ENCODE measurements at regions not wholly inside any gene's neighbourhood (a gene's known extent, or its start where the extent isn't known, plus 50 kb on each side); places are given as distances from the start of the nearest gene placed in this dataset.

GRCh38 chr7:109259151-109259550, 689.5 kb downstream of the DNAJB9 start:
- H3K36me3 ChIP-seq (ENCODE audit: control insufficient read depth, insufficient read depth, low read length): no peaks in the 10 kb centered on the region
- H3K27ac ChIP-seq (ENCODE audit: low read length): no peak overlapping the region
- no peaks in the 10 kb centered on the region for H3K27me3 ChIP-seq (ENCODE audit: control insufficient read depth, insufficient read depth, low read length)
- no peak overlapping the region for H3K4me3 ChIP-seq (ENCODE audit: low read length)
- no peak for DNase-seq
- H3K9me3 ChIP-seq (ENCODE audit: control insufficient read depth, low read depth, low read length): no peaks in the 10 kb centered on the region
- H3K4me1 ChIP-seq (ENCODE audit: control insufficient read depth, insufficient read depth, low read length): no peaks in the 10 kb centered on the region
- WGBS (ENCODE audit: insufficient coverage, low lambda C conversion rate): no CpG with 5 or more reads among the region's 1 CpG

DNA sequence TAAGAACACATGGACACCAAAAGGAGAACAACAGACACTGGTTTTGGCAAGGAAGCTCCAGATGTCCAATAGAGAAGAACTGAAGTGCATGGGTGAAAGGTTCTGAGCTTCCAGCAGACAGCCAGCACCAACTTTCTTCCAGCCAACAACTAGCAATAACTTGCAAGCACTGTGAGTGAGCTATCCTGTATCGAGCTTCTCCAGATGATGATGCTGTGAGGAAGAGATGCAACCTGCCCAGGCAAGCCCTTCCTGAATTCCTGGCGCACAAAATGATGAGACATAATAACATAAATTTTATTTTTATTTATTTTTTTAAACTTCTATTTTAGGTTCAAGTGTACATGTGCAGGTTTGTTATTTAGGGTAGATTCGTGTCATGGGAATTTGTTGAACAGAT, 692.1 kb downstream of the DNAJB9 start:
- Histone ChIP-seq H3K4me3 (ENCODE audit: low read length) (no peak overlapping the region), H3K27me3 (ENCODE audit: control insufficient read depth, insufficient read depth, low read length) (no peaks in the 10 kb centered on the region), H3K27ac (ENCODE audit: low read length) (no peak overlapping the region), H3K36me3 (ENCODE audit: control insufficient read depth, insufficient read depth, low read length) (no peaks in the 10 kb centered on the region), H3K9me3 (ENCODE audit: control insufficient read depth, low read depth, low read length) (no peaks in the 10 kb centered on the region), H3K4me1 (ENCODE audit: control insufficient read depth, insufficient read depth, low read length) (no peaks in the 10 kb centered on the region)
- no CpG with 5 or more reads among the region's 3 CpGs for WGBS (ENCODE audit: insufficient coverage, low lambda C conversion rate)
- no peak for DNase-seq

DNA sequence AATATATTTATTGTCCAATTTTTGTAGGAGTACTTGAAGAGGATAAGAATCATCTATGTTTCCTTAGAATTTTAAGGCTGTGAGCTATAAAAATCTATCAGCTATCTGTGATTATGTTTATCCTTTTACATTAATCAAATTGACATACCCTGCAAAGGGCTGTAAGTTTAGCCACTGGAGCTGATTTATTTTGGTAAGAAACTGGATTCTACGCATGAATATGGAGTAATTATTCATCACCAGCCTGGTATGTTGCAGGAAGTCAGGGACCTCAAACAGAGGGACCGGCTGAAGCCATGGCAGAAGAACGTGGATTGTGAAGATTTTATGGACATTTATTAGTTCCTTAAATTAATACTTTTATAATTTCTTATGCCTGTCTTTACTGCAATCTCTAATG, 696.9 kb downstream of the DNAJB9 start:
- Histone ChIP-seq H3K36me3 (ENCODE audit: control insufficient read depth, insufficient read depth, low read length) (no peaks in the 10 kb centered on the region), H3K9me3 (ENCODE audit: control insufficient read depth, low read depth, low read length) (no peaks in the 10 kb centered on the region), H3K4me3 (ENCODE audit: low read length) (no peak overlapping the region), H3K27ac (ENCODE audit: low read length) (no peak overlapping the region), H3K27me3 (ENCODE audit: control insufficient read depth, insufficient read depth, low read length) (no peaks in the 10 kb centered on the region), H3K4me1 (ENCODE audit: control insufficient read depth, insufficient read depth, low read length) (no peaks in the 10 kb centered on the region)
- no peak for DNase-seq
- WGBS (ENCODE audit: insufficient coverage, low lambda C conversion rate): no CpG with 5 or more reads among the region's 3 CpGs

- Histone ChIP-seq H3K36me3 (ENCODE audit: control insufficient read depth, insufficient read depth, low read length) (no peaks in the 10 kb centered on the region), H3K27ac (ENCODE audit: low read length) (no peak overlapping the region), H3K9me3 (ENCODE audit: control insufficient read depth, low read depth, low read length) (no peaks in the 10 kb centered on the region), H3K4me1 (ENCODE audit: control insufficient read depth, insufficient read depth, low read length) (no peaks in the 10 kb centered on the region), H3K27me3 (ENCODE audit: control insufficient read depth, insufficient read depth, low read length) (no peaks in the 10 kb centered on the region), H3K4me3 (ENCODE audit: low read length) (no peak overlapping the region)
- DNase-seq: no peak
Observed at GRCh38 chr7:109276348-109276747, 706.7 kb downstream of the DNAJB9 start.

DNA sequence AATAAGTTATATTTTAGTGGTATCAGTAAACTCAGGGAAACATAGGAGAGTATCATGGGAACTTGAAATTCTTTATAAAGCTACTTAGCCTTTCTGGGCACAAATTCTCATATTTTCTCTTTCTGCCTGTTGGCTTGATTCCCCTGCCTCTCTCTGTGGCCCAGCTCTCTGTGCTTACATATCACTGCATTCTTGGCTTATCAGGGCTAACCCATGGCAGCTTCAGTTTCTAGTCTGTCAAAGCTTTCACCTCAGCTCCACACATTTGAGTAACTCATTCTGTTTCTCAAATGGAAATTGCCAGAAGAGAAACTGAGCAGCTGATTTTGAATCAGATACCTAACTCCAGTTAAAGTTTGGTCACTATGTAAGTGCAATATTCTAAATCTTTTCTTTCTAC, 713.1 kb downstream of the DNAJB9 start:
- no peak for DNase-seq
- Histone ChIP-seq H3K27ac (ENCODE audit: low read length) (no peak overlapping the region), H3K4me1 (ENCODE audit: control insufficient read depth, insufficient read depth, low read length) (no peaks in the 10 kb centered on the region), H3K4me3 (ENCODE audit: low read length) (no peak overlapping the region), H3K36me3 (ENCODE audit: control insufficient read depth, insufficient read depth, low read length) (no peaks in the 10 kb centered on the region), H3K27me3 (ENCODE audit: control insufficient read depth, insufficient read depth, low read length) (no peaks in the 10 kb centered on the region), H3K9me3 (ENCODE audit: control insufficient read depth, low read depth, low read length) (no peaks in the 10 kb centered on the region)

GRCh38 chr7:109284943-109285342, 715.3 kb downstream of the DNAJB9 start:
- DNase-seq: no peak
- Histone ChIP-seq H3K27me3 (ENCODE audit: control insufficient read depth, insufficient read depth, low read length) (no peaks in the 10 kb centered on the region), H3K36me3 (ENCODE audit: control insufficient read depth, insufficient read depth, low read length) (no peaks in the 10 kb centered on the region), H3K9me3 (ENCODE audit: control insufficient read depth, low read depth, low read length) (no peaks in the 10 kb centered on the region), H3K27ac (ENCODE audit: low read length) (no peak overlapping the region), H3K4me3 (ENCODE audit: low read length) (no peak overlapping the region), H3K4me1 (ENCODE audit: control insufficient read depth, insufficient read depth, low read length) (no peaks in the 10 kb centered on the region)
- WGBS (ENCODE audit: insufficient coverage, low lambda C conversion rate): 29% methylated on average over 1 of the region's 1 CpG

DNA sequence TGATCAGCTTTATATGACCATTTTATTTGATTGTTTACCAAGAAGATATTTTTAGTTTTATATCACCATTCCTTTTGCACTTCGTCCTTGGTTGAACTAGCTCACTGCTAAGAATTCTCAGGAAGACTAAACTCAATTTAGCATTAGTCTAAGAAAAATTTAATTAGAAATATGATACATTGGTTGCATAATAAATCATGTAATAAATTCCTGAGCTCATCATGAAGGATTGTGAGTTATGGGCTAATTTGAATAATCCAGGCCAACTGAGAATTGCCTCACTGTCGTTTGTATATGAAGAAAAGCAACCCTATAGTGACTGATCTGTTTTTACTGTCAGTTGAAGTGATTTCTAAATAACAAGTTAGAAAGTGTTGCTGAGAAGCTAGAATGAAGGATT, 725.5 kb downstream of the DNAJB9 start:
- no peak for DNase-seq
- WGBS (ENCODE audit: insufficient coverage, low lambda C conversion rate): 70% methylated on average over 2 of the region's 2 CpGs
- Histone ChIP-seq H3K27me3 (ENCODE audit: control insufficient read depth, insufficient read depth, low read length) (no peaks in the 10 kb centered on the region), H3K4me1 (ENCODE audit: control insufficient read depth, insufficient read depth, low read length) (no peaks in the 10 kb centered on the region), H3K9me3 (ENCODE audit: control insufficient read depth, low read depth, low read length) (no peaks in the 10 kb centered on the region), H3K27ac (ENCODE audit: low read length) (no peak overlapping the region), H3K36me3 (ENCODE audit: control insufficient read depth, insufficient read depth, low read length) (no peaks in the 10 kb centered on the region), H3K4me3 (ENCODE audit: low read length) (no peak overlapping the region)

DNA sequence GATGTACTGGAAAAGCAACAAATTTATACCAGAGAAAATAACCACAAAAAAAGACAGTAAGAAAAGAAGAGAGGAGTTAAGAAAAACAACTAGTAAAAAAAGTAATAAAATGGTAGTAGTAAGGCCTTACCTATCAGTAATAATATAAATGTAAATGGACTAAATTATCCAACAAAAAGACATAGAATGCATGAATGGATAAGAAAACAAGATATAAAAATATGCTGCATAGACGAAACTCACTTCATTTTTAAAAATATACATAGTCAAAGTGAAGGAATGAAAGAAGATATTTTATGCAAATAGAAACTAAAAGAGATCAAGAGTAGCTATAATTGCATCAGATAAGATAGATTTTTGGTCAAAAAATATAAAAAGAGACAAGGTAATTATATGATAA, 739.1 kb downstream of the DNAJB9 start:
- Histone ChIP-seq H3K9me3 (ENCODE audit: control insufficient read depth, low read depth, low read length) (peaks cover 3% of the 10 kb centered on the region), H3K27ac (ENCODE audit: low read length) (no peak overlapping the region), H3K4me1 (ENCODE audit: control insufficient read depth, insufficient read depth, low read length) (no peaks in the 10 kb centered on the region), H3K36me3 (ENCODE audit: control insufficient read depth, insufficient read depth, low read length) (no peaks in the 10 kb centered on the region), H3K4me3 (ENCODE audit: low read length) (no peak overlapping the region), H3K27me3 (ENCODE audit: control insufficient read depth, insufficient read depth, low read length) (no peaks in the 10 kb centered on the region)
- no peak for DNase-seq
- WGBS (ENCODE audit: insufficient coverage, low lambda C conversion rate): 100% methylated on average over 1 of the region's 1 CpG

DNA sequence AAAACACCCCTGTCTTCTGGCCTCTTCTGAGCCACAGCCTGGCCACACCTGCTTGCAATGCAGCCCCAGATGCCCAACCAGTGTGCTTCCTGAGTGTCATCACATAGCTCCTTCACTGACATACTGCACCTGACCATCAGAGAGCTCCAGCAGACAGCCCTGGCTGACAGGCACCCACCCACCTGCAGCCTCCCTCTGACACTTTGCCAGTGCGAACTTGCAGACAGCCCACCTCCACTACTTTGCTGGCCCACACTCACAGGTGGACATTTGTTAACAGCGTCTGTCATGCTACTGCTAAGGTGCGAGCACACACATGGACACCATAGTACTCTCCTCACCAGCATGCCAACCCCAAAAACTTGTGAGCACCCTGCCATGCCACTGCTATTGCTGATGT, 740.1 kb downstream of the DNAJB9 start:
- Histone ChIP-seq H3K4me3 (ENCODE audit: low read length) (no peak overlapping the region), H3K4me1 (ENCODE audit: control insufficient read depth, insufficient read depth, low read length) (no peaks in the 10 kb centered on the region), H3K27me3 (ENCODE audit: control insufficient read depth, insufficient read depth, low read length) (no peaks in the 10 kb centered on the region), H3K27ac (ENCODE audit: low read length) (no peak overlapping the region), H3K9me3 (ENCODE audit: control insufficient read depth, low read depth, low read length) (peaks cover 3% of the 10 kb centered on the region), H3K36me3 (ENCODE audit: control insufficient read depth, insufficient read depth, low read length) (no peaks in the 10 kb centered on the region)
- no CpG with 5 or more reads among the region's 3 CpGs for WGBS (ENCODE audit: insufficient coverage, low lambda C conversion rate)
- DNase-seq: no peak

DNA sequence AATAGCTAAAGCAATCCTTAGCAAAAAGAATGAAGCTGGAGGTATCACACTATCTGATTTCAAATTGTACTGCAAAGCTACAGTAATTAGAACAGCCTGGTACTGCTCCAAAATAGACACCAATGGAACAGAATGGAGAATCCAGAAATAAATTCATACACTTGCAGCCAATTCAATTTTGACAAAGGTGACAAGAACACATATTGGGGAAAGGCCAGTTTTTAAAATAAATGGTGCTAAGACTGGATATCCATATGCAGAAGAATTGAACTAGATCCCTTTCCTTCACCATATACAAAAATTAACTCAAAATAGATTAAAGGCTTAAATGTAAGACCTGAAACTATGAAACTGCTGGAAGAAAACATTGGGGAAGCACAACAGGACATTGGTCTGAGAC, 748.5 kb downstream of the DNAJB9 start:
- Histone ChIP-seq H3K36me3 (ENCODE audit: control insufficient read depth, insufficient read depth, low read length) (no peaks in the 10 kb centered on the region), H3K27ac (ENCODE audit: low read length) (no peak overlapping the region), H3K27me3 (ENCODE audit: control insufficient read depth, insufficient read depth, low read length) (no peaks in the 10 kb centered on the region), H3K4me1 (ENCODE audit: control insufficient read depth, insufficient read depth, low read length) (no peaks in the 10 kb centered on the region), H3K4me3 (ENCODE audit: low read length) (no peak overlapping the region), H3K9me3 (ENCODE audit: control insufficient read depth, low read depth, low read length) (no peaks in the 10 kb centered on the region)
- DNase-seq: no peak

DNA sequence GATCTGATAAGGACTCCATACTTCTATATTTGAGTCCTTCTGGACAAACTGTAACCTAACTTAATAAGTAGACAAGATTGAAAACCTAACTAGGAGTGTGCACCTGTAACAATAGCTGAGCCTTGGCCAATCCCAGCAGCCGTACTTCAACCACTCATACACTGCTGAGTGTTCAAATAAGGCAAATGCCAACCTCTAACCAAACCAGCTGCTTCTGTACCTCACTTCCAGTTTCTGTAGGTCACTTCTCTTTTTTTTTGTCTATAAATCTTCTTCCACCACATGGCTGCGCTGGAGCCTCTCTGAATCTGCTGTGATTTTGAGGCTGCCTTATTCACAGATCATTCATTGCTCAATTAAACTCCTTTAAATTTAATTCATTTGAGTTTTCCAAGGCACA, 753.2 kb downstream of the DNAJB9 start:
- no peak for DNase-seq
- H3K27ac ChIP-seq (ENCODE audit: low read length): no peak overlapping the region
- H3K36me3 ChIP-seq (ENCODE audit: control insufficient read depth, insufficient read depth, low read length): no peaks in the 10 kb centered on the region
- H3K4me1 ChIP-seq (ENCODE audit: control insufficient read depth, insufficient read depth, low read length): no peaks in the 10 kb centered on the region
- no peak overlapping the region for H3K4me3 ChIP-seq (ENCODE audit: low read length)
- no peaks in the 10 kb centered on the region for H3K9me3 ChIP-seq (ENCODE audit: control insufficient read depth, low read depth, low read length)
- H3K27me3 ChIP-seq (ENCODE audit: control insufficient read depth, insufficient read depth, low read length): no peaks in the 10 kb centered on the region
- 100% methylated on average over 1 of the region's 2 CpGs for WGBS (ENCODE audit: insufficient coverage, low lambda C conversion rate)

DNA sequence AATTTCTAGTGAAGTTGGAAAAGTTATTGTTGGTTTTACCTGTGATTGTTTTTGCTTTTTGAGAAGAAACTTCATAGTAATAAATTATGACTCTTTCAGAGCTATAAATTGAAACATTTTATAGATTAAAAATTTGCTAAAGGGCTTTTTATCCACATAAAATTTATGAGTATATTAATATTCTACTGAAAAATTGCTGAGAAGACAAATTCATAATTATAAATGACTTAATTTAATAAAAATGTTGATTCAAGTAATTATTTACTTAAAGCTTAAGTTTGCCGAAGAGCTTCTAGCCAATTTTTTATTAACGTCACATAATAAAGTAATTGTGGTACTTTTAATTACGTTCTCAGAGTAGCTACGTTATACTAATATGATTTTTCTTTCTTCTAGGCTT, 761.7 kb downstream of the DNAJB9 start:
- H3K27me3 ChIP-seq (ENCODE audit: control insufficient read depth, insufficient read depth, low read length): no peaks in the 10 kb centered on the region
- H3K36me3 ChIP-seq (ENCODE audit: control insufficient read depth, insufficient read depth, low read length): no peaks in the 10 kb centered on the region
- 82% methylated on average over 3 of the region's 4 CpGs for WGBS (ENCODE audit: insufficient coverage, low lambda C conversion rate)
- H3K4me1 ChIP-seq (ENCODE audit: control insufficient read depth, insufficient read depth, low read length): no peaks in the 10 kb centered on the region
- no peak overlapping the region for H3K4me3 ChIP-seq (ENCODE audit: low read length)
- H3K27ac ChIP-seq (ENCODE audit: low read length): no peak overlapping the region
- DNase-seq: no peak
- no peaks in the 10 kb centered on the region for H3K9me3 ChIP-seq (ENCODE audit: control insufficient read depth, low read depth, low read length)
